ENCODE measurements at regions not wholly inside any gene's neighbourhood (a gene's known extent, or its start where the extent isn't known, plus 50 kb on each side); places are given as distances from the start of the nearest gene placed in this dataset.

GRCh38 chr12:91418221-91419090 lies 235.8 kb upstream of the DCN start:
- no peak for FAIRE-seq

- FAIRE-seq: no peak
These were observed 235.0 kb upstream of the DCN start for GRCh38 chr12:91417650-91418049.

- FAIRE-seq: no peak
These were observed 232.0 kb upstream of the DCN start for GRCh38 chr12:91414636-91415035.

GRCh38 chr12:91413581-91414546 lies 231.2 kb upstream of the DCN start:
- no peak for FAIRE-seq

GRCh38 chr12:91406920-91407341 lies 224.3 kb upstream of the DCN start:
- no peak for FAIRE-seq

GRCh38 chr12:91404441-91404840 lies 221.8 kb upstream of the DCN start:
- FAIRE-seq: no peak

- no peak for FAIRE-seq
These were observed 218.6 kb upstream of the DCN start for GRCh38 chr12:91401190-91401589.

GRCh38 chr12:91400271-91400670 lies 217.7 kb upstream of the DCN start:
- no peak for FAIRE-seq

GRCh38 chr12:91397866-91398532 lies 215.4 kb upstream of the DCN start:
- FAIRE-seq: no peak

- FAIRE-seq: no peak
These were observed 213.7 kb upstream of the DCN start for GRCh38 chr12:91396293-91396692.

- no peak for FAIRE-seq
These were observed 213.1 kb upstream of the DCN start for GRCh38 chr12:91395628-91396135.

- FAIRE-seq: no peak
These were observed 212.3 kb upstream of the DCN start for GRCh38 chr12:91394903-91395302.

- FAIRE-seq: no peak
These were observed 206.0 kb upstream of the DCN start for GRCh38 chr12:91388573-91388972.

- FAIRE-seq: peak; percentile 26
These were observed 205.0 kb upstream of the DCN start for GRCh38 chr12:91387461-91388134.

GRCh38 chr12:91384806-91385205 lies 202.2 kb upstream of the DCN start:
- no peak for FAIRE-seq

GRCh38 chr12:91384366-91384765 lies 201.7 kb upstream of the DCN start:
- FAIRE-seq: no peak

GRCh38 chr12:91383099-91383498 lies 200.5 kb upstream of the DCN start:
- peak; percentile 38 for FAIRE-seq

- peak; percentile 76 for FAIRE-seq
These were observed 199.5 kb upstream of the DCN start for GRCh38 chr12:91382081-91382543.

GRCh38 chr12:91381309-91381804 lies 198.7 kb upstream of the DCN start:
- peak; percentile 99 for FAIRE-seq

GRCh38 chr12:91380631-91381030 lies 198.0 kb upstream of the DCN start:
- FAIRE-seq: no peak

GRCh38 chr12:91379051-91379775 lies 196.6 kb upstream of the DCN start:
- peak; percentile 73 for FAIRE-seq
